ENCODE measurements at regions not wholly inside any gene's neighbourhood (a gene's known extent, or its start where the extent isn't known, plus 50 kb on each side); places are given as distances from the start of the nearest gene placed in this dataset.

DNA sequence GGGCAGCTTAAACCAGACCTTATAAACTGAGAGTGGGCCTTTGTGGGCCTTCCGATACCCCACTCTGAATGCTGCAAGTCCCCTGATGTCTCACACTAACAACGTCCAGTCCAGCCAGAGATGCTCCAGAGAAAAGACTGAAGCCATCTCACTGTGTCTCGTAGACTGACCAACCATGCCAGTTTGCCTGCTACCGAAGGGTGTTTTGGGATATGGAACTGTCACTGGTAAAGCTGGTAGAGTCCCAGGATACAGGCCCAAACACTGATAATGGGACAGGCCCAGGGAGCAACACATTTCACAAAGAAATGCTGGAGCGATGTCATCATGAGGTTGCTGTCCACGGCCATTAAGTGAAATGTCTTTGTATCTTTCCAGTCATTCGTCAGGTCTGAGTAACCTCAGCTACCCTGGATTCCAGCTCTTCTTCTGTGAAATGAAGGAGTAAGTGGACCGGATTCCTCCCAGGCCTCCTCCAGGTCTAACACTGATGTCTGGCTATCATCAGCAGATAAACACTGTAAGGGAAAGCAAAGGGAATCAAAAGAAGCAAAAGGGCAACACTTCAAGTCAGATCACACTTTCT lies 81.6 kb downstream of the SLC5A7 start:
- H3K27ac ChIP-seq: no peak overlapping the region
- TF ChIP-seq, protein P1, sequence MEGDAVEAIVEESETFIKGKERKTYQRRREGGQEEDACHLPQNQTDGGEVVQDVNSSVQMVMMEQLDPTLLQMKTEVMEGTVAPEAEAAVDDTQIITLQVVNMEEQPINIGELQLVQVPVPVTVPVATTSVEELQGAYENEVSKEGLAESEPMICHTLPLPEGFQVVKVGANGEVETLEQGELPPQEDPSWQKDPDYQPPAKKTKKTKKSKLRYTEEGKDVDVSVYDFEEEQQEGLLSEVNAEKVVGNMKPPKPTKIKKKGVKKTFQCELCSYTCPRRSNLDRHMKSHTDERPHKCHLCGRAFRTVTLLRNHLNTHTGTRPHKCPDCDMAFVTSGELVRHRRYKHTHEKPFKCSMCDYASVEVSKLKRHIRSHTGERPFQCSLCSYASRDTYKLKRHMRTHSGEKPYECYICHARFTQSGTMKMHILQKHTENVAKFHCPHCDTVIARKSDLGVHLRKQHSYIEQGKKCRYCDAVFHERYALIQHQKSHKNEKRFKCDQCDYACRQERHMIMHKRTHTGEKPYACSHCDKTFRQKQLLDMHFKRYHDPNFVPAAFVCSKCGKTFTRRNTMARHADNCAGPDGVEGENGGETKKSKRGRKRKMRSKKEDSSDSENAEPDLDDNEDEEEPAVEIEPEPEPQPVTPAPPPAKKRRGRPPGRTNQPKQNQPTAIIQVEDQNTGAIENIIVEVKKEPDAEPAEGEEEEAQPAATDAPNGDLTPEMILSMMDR (conservative IDR thresholded peaks at IDR 0.05): no peak

DNA sequence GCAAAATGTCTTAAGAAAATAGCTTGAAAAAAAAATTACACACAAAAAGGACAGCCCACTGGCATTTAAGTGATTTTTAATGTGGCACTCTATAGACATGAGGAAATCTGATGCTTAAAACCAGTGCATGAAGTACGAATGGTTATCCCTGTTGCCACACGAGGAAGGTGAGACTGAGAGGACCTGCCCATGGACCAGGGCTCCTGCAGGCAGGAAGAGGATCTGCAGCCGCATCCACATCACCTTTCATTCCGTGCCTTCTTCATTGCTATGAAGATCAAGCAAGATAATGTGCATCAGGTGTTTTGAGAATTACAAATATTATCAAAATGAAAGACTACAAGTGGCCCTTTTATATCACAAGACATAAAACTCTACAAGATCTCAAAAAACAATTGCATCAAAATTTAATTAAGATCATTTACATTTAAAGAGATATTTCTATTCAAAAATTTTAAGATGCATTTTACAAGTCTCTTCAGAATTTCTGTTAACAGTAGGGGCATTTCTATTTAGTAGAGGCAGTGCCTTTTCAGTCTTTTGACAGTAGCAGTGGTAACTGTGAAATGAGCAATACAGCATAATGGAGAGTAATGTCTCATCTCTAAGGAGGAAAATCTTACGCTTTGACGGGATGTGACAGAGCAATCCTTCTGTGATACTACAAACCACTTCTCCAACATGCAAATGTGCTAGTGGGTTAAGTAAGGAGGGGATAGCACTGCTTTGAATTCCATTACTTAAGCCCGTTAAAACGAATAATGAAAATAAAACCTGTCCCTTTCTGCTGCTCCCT lies 83.4 kb downstream of the SLC5A7 start:
- no peak overlapping the region for H3K27ac ChIP-seq
- TF ChIP-seq, protein P1 (conservative IDR thresholded peaks at IDR 0.05): no peak; the same call in 1 of the 2 replicates

DNA sequence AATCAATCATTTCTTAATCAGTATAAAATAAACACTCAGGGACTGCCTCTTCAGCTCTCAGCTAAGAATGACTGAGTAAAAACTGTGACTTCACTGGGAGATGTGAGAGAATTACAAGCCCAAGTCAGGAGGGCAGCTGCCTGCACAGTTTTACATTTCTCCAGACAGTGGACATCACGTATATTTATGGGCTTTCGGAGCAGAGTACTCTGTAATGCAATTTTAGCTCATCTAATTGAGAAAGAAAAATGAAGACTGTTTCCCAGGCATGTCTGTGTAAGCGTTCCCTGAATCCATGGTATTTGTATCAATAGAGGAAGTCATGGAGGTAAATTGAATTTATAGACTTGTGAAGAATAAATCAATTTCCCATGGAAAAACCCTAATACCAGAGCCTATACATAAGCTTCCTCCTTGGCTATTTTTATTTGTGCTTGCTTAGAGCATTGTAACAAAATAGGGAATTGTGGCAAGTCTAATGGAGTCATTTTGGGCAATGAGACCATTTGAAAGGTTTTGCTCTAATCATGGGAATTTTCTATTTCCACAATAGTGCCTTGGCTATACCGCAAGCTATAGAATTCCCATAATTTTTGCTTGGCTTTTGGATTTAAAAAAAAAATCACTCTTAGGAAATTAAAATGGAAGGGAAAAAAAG lies 87.2 kb downstream of the SLC5A7 start:
- TF ChIP-seq, protein P1 (conservative IDR thresholded peaks at IDR 0.05): no peak
- no peak overlapping the region for H3K27ac ChIP-seq

DNA sequence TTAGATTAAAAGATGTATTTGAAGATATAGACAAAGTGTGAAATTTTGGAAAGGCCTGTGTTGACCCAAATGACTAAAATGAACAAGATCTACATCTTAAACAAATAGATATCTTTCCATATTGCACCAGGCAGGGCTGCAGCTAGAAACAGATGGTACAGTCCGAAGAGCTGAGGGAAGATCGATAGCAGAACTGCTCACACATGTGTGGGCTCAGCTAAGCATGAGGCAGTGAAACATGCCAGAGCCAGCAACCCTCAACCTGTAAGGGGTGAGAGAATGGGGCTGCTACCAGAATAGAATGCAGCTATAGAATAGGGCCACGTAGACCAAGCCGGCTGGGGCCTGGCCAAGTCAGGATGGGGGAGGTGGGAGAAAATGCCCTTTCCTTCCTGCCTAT lies 87.8 kb downstream of the SLC5A7 start:
- H3K27ac ChIP-seq: no peak overlapping the region
- TF ChIP-seq, protein P1 (conservative IDR thresholded peaks at IDR 0.05): no peak

DNA sequence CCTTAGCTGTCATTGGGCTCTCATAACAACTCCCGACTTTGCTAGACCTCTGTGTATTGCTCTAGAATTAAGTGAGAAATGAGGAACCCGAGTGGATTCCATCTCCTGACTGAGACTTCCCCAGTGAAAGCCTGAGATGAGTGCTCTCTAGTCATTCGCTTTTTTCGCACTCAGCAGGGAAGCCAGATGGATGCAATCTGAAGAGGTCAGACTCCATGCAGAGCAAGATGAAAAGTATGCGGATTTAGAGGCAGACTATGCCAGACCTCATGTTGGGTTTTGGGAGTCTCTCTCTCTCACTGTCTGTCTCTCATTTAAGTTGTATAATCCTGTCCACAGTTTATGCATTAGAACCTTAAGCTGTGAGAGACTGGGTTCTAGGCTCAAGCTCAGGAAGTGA lies 88.6 kb downstream of the SLC5A7 start:
- TF ChIP-seq, protein P1 (conservative IDR thresholded peaks at IDR 0.05): no peak
- H3K27ac ChIP-seq: no peak overlapping the region

DNA sequence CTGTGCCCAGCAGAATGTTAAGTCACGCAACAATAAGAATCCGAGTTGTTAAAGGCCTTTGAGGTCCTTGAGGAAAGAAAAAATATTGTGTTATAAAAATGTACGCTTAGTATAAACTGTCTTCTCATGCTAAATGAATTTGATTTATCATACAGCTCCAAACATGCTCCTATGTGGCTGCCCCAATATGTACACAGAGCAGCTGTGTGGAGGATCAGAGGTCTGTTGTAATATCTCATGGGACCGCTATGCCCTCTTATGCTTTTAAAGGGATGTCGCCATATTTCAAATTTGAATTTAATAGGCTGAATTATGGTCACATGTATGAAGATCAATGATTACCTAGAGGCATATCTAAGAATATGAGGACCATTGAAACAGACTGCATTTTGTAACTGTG lies 90.2 kb downstream of the SLC5A7 start:
- TF ChIP-seq, protein P1 (conservative IDR thresholded peaks at IDR 0.05): no peak
- H3K27ac ChIP-seq: no peak overlapping the region

DNA sequence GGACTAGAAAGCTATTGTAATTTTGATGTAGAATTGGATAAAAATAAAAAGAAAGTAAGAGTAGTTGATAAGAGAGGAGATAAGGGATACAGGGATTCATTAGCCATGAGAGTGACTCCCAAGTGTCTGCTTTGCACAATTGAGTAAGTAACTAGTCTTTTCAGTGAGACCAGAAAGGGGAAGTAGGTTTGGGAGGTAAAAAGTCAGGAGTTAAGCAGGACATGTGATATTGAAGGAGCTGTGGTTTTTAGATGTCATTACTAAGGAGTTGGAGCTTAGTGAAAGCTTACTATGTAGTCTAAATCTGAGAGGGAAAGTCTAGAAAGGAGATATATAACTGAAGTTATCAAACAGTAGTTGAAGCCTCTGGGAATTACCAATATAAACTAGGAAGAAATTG lies 93.4 kb downstream of the SLC5A7 start:
- TF ChIP-seq, protein P1 (conservative IDR thresholded peaks at IDR 0.05): no peak

More for the DNA sequence above, 93.4 kb downstream of the SLC5A7 start:
- no peak overlapping the region for H3K27ac ChIP-seq

All from VCaP (cell line).